Right ventricle myocardium superior (tissue), 1 donor: ENCODE measurements at regions not wholly inside any gene's neighbourhood (a gene's known extent, or its start where the extent isn't known, plus 50 kb on each side); places are given as distances from the start of the nearest gene placed in this dataset.

Experiments
- ATAC-seq: fragments of 200-7000 bp; cut with Tn5 transposase; one replicate; pipeline ENCODE4 v1.9.1; 2020; ENCODE audit warnings: mild to moderate bottlenecking; ENCODE audit not compliant: poor library complexity
- DNase-seq: peaks from one replicate; pipeline ENCODE4 v3.0.0-alpha.2; 2020
- intact Hi-C: fragments of 100-400 bp; cut with DNase I; formaldehyde crosslinking; loops from one replicate; pipeline ENCODE4 v1.11.2; 2022
- donor health status: DM: no; HTN: yes; CAD: no; lungs with severe emphysema.

DNA sequence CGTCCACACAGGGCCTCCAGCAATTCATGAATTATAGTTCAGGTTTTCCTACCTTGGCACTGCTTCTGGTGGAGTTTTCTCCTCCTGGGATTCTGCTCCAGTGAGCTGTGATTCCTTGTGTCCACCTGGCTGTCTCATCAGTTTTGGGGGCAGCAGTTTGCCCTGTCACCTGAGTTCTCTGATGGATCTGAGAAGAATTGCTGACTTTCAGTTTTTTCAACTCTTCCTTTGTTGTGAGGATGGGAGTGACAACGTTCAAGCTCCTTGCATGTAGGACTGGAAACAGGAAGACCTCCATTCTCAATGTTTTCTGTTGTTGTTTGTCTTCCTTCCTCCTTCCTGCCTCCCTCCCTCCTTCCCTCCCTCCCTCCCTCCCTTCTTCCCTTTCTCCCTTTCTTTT lies 359.0 kb downstream of the TSN start:
- ATAC-seq: no peak
- intact Hi-C loops: no loop called here
- DNase-seq: no peak

DNA sequence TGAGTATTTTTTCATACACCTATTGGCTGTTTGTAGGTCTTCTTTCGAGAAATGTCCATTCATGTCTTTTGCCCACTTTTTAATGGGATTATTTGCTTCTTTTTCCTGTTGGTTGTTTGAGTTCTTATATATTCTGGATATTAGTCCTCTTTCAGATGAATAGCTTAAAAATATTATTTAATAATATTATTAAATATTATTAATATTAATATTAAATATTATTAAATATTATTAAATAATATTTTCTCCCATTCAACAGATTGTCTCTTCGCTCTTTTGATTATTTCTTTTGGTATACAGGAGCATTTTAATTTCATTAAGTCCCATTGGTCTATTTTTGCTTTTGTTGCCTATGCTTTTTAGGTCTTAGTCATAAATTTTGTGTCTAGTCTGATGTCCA lies 361.9 kb downstream of the TSN start:
- intact Hi-C loops: no loop called here
- no peak for ATAC-seq
- no peak for DNase-seq

DNA sequence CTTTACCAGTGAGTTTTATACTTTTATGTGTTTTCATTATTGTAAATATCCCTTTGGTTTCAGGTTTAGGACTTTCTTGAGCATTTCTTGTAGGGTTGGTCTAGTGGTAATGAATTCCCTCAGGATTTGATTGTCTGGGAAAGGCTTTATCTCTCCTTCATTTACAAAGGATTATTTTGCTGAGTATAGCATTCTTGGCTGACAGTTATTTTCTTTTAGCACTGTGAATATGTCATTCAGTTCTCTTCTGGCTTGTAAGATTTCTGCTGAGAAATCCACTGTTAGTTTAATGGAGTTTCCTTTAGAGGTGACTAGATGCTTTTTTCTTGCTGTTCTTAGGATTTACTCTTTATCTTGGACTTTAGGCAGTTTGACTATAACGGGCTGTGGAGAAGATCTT lies 373.9 kb downstream of the TSN start:
- DNase-seq (no peak), ATAC-seq (no peak)
- intact Hi-C loops: no loop called here

DNA sequence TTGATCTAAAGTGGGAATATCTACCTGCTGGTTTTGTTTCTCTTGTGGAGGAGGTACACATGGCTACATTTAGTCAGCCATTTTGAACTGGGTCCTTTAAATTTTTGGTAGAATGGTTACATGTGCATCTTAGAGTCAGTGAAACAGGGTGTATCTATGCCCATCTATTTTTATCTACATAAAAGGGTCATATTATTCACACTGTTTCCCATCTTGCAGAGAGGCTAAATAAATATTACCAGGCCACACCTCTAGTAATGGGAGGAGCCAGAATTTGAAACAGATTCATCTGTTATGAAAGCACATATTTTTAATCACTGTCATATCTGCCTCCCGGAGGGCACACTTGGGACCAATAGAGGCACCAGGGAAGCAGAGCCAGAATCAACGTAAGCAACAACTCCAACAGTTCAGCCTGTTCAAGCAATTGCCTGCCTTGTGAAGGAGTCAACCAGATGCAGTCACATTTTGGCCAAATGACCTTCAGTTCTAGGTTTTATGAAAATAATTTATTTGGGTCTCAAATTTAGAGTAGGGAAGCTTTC lies 376.8 kb downstream of the TSN start:
- DNase-seq: no peak
- intact Hi-C loops: no loop called here
- ATAC-seq: peak; percentile 51

DNA sequence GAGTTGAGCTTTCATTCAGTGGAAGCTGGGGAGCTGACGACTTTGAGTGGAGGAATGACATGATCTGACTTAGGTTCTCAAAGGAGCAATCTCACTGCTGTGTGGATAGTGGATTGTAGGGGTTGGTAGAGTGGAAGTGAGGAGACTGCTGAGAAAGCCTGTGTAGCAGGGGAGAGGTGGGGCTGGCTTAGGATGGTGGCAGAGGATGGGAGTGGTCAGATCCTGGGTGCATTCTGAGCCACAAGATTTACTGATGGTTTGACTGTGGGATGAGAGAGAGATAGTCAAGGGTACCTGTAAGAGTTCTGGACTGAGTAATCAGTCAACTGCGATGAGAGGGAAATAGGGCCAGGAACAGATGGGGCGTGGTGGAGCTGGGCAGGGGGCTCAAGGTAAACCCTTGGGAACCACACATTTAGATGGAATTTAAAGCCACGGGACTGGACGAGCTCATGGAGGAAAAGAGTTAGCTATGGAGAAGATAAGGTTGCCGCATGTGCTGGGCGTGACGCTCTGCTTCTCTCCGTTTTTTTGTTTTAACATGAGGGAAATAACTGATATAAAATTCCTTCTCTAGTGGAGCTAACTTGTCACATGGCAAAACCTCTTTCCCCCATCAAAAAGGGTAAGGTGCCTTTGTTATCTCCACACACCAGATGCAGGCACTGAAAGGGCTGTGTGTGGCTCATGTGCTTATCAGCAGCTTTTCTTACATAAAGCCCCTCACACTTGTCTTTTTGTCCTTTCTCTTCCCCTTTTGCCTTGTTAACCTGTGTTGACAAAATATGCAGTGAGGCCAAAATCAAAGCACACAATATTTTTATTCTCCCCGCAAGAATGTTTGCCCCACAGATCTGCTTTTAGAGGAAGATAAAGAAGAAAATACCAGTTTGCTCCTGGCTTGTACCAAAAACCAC lies 379.8 kb downstream of the TSN start:
- no peak for DNase-seq
- ATAC-seq: no peak
- intact Hi-C loops: no loop called here

DNA sequence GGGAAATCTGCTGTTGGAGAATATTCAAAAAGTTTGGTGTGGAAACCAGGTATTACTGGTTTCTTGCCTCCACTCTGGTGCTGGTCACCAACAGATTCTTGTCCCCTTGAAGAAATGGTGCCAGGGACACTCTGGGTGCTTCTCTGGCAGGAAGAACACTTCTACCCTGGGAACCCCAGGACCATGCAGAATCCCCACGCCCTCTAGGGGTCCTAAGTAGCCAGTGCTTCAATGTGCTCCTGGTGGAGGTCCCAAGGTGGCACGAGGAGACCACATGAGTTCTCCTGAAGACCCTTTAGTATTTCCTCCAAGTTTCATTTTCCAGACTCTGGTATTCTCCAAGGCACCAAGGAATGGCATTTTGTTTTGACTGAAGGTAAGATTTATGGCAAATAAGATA lies 380.6 kb downstream of the TSN start:
- peak; percentile 31 for ATAC-seq
- intact Hi-C loops: no loop called here

DNA sequence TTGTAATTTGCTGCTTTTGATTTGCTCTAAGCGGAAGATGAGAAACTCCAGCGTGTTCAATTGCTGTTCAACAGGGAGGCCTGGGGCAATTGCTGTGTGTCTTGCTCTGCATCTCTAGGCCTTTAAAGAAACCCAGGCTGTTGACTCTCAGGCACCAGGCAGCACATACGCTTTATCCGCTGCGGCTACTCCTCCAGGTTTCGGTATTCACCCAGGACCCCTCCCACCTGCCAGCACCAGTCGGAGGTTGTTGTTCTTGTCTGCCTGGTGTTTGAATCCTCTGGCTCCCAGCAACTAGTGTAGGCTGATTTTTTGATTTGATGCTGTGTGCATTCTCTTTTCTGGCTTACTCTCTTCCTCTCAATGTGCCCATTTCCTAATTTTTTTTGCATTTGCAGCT lies 383.1 kb downstream of the TSN start:
- ATAC-seq: no peak
- intact Hi-C loops: no loop called here
- DNase-seq: no peak

More for the DNA sequence above, 380.6 kb downstream of the TSN start:
- DNase-seq: no peak

DNA sequence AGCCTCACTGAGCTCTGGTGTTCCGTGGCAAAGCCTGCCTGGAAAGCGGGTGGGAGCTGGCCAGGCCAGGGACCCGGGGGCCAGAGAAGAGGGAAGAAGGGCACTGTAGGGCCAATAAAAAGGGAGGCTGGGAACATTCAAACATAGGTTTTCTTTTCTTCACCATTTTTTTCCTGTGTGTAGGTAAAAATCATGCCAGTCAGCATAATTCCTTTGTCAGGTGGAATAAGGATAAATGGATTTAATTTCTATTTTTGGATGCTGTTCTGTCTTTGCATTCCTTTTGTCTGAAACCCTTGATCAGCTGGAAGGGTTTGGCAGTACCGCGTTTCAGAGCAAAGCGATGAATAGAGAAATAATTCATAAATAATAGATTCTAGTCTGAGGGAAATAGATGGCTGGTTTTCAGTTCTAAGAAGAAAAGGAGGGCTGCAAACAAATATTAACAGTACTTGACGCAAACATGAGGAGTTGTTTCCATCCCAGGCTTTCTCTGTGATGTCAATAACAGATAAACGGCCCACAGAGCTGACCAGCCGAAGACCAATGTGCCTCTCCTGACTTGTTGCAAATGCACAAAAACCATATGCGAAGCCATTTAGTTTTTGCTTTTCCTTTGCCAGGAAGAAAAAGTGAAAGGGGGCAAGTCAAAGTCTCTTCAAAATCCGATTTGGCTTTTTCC lies 384.4 kb downstream of the TSN start:
- DNase-seq (no peak), ATAC-seq (no peak)
- intact Hi-C loops: no loop called here

DNA sequence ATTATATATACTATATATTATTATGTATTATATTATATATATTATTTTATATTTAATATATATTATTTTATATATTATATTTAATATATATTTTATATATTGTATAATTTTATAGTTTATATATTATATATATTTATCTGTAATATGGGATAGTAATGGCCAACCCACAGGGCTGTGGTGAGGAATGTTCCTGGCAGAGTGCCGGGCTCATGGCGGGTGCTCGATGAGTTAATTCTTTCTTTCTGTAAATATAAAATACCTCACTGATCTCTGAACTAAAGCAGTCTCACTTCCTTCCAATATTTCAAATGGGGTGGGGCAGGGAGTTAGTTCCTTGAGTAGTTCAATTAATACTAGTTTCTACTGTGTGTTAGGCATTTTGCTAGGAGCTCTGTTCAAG lies 389.4 kb downstream of the TSN start:
- DNase-seq: no peak
- ATAC-seq: no peak

DNA sequence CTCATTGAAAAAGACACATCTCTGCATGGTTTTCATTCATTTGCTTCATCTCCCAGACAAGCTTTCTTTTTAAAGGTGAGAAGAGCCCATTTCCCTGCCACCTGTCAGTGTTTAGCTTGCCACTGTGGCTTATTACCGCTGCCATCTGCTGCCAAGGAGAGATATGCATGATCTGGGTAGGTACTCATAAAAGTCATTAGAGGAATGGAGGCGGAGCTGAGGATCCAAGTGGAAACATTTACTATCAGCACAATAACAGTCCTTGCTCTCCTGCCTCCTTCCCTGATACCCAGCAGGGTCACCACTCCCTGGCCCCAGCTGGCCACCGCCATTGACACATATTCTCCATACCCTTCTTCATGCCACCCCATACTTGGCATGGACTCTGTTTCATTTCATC lies 390.4 kb downstream of the TSN start:
- intact Hi-C loops: no loop called here
- ATAC-seq (no peak), DNase-seq (no peak)

More for the DNA sequence above, 389.4 kb downstream of the TSN start:
- intact Hi-C loops: no loop called here

DNA sequence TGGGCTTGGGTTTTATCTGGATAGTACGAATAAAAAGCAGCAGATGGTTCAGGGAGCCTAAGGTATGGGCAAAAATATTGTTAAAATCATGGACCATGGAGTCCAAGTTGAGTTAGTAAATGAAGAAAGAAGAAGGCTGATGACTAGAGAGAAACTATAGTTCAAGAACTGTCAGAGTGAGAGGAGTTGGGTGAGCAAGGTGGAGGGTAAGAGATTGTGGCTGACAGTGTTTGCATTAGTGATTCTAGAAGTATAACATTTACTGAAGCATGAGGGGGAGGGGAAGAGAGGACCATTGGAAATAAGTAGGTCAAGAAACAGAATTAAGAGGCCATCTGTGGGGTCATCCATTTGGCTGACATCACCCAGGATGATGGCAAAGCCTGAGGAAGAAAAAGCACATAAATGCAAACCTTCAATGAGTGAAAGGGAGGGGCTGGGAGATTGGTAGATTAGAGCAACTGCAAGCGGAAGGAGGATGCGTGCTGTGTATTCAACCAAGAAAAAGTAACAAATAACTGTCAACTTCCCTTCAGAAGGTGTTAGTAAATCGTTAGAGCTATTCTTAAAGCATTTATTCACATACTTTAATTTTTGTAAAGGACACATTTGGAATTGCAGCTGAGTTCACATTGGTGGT lies 392.8 kb downstream of the TSN start:
- DNase-seq (no peak), ATAC-seq (no peak)
- intact Hi-C loops: no loop called here

DNA sequence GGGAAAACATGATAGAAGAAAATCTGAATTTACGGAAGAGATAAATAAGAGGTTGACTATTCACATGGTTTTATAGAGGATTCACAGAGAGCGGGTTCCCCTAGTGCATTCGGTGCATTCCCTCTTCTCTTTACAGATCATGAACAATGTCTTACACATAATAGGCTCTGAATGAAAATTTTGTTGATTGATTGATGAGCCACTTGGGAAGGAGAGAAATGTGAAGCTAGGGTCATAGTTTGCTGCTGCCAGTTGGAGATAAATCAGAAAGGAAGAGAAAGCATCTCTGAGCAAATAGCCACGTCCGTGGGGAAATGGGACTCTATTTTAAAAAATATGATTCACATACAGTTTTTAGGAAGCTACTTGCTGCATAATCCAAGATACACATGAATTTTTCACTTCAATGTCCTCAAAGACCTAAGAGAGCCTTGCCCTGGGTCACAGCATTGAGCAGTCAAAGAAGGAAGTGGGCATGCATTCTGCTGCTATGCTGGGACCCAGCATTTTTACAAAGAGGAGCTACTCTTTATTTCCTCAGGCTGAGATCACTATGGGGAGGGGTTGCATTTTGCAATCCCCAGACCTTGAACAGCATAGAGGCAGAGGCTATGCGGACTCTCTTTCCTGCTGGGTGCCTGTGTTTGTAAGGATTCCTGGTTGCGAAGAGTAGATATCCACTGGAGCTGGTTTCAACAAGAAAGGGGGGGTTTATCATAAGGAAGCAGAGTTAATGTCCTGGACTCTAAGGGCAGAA lies 395.3 kb downstream of the TSN start:
- intact Hi-C loops: no loop called here
- ATAC-seq (no peak), DNase-seq (no peak)

DNA sequence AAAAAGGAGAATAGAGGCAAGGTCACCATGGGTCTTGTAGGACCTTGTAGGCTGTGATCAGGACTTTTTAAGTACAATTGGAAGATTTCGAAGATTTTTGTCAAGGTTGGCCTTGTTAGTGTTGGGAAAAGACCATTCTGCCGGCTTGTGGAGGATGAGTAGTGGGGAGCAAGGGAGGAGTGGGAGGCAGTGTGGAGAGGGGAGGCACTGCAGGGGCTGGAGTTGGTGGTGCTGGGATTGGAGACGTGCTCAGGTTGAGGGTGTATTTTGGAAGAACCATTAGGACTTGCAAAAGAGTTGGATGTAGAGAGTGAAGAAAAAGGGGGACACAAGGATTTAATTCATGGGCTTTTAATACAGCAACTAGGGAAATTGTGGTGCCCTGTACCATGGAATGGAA lies 397.1 kb downstream of the TSN start:
- intact Hi-C loops: no loop called here
- DNase-seq (no peak), ATAC-seq (no peak)

DNA sequence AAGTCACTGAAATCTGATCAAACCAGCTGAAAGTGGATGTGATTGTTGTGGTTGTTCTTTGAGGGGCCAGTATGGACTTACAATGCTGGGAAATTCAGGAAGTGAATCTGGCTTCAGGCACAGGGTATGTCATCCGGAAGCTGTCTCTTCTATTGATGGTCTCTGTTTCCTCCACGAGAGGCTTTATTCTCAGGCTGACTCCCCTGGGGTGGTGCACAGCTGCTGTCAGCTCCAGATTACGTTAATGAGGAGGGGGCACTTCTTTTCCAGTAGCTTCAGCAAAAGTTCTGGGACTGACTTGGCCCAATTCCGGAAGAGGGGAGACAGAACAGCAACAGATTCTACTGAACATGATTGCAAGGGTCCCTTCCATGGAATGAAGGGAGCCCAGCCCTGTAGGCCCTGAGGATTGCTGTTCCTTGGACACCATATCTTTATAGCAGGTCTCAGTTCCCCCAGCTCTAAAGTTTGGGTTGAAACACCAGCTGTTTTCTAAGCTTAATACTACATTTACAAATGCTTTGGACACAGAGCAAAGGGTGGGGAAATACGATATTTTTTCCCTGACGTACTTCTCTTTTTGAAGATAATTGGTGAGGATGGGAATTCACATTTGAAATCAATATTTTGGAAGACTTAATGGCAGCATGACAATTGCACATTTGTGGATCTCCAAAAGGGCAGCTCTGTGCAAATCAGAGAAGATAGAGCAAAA lies 400.9 kb downstream of the TSN start:
- ATAC-seq (no peak), DNase-seq (no peak)
- intact Hi-C loops: no loop called here

DNA sequence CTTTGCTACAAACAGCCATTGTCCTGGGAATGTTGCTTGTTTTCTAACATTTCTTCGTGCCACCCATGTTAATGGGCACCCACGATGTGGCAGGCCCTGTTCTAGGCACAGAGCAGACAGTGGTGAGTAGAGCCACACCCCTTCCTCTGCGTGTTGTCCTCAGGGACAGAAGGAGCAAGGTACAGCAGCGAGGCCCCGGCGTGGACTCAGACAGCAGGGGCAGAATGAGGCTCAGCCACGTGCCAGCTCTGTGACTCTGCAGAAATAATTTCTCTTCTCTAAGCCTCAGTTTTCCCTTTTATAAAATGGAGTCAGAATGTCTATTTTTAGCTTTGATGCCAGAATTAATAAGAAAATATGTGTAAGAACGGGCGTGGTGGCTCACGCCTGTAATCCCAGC lies 401.7 kb downstream of the TSN start:
- ATAC-seq: no peak
- no peak for DNase-seq
- intact Hi-C loops: no loop called here

DNA sequence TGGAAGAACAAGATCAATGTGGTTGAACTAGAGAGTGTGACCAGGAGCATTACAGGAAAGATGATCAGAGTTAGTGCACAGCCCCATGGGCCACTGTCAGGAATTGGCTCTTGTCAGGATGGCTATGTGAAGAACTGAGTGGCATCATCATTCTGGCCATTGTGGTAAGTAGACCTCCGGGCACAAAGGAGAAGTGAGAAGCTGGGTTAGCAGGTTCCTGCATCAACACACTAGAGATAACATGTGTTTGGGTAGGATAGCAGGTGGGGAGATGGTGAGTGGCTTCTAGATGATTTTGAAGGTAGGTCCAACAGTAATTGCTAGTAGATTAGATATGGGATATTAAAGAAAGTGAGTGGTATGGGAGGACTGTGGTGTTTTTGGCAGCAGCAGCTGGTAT lies 408.2 kb downstream of the TSN start:
- intact Hi-C loops: no loop called here
- DNase-seq (no peak), ATAC-seq (no peak)

DNA sequence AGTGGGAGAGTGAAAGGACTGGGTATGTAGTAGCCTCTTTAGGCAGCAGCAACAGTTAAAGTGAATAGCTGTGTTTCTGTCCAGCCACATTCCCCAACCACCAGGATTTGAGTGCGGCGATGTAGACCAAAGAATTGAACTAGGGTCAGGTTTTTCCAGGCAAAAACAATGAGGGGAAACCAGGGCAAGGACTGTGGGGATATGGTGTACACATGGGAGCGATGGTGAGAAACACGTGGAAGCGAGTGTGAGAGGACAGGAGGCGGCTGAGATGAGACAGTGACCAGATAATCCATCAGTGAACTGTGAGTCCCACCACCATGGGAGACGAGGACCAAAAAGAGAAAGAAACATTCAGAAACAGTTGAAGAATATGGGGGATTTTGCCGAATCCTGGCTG lies 409.5 kb downstream of the TSN start:
- intact Hi-C loops: no loop called here
- ATAC-seq: no peak
- no peak for DNase-seq

DNA sequence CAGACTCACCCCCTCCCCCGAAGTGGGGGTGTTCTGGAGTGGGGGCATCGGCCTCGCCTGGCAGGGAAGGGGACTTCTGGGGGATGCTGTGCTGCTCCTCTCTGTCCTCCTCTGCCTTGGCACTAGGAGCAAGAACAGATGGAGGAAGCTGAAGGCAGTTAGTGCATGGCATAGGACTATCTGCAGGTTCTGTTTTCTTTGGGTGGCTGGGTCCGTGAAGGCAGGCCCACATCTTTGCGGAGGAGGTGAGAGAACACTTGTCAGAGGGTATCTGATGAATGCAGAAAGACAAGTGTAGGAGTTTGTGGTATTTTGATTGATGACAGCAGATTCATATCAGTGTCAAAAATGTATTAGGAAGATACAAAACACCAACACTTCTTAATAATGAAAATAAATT lies 411.4 kb downstream of the TSN start:
- DNase-seq (no peak), ATAC-seq (no peak)
- intact Hi-C loops: no loop called here
